SKM-1 (cell line): ENCODE measurements at regions not wholly inside any gene's neighbourhood (a gene's known extent, or its start where the extent isn't known, plus 50 kb on each side); places are given as distances from the start of the nearest gene placed in this dataset.
"Not testable (repeated sequence)": the region's sequence is repeated elsewhere in the genome, so short reads cannot be mapped to it uniquely, and the experiment has no call there.

Experiments used
- DNase-seq: peaks from one replicate; lab custom pipeline; 2025; ENCODE audit not compliant: unreplicated experiment; lab: John Stamatoyannopoulos, UW

- DNase-seq: no peak
These were observed 289.7 kb upstream of the DNAJC19 start for GRCh38 chr3:181279239-181279565.

- no peak for DNase-seq
These were observed 289.1 kb upstream of the DNAJC19 start for GRCh38 chr3:181278468-181279238.

GRCh38 chr3:181276358-181276896 is 286.9 kb upstream of the DNAJC19 start:
- no peak for DNase-seq

- no peak for DNase-seq
These were observed 284.5 kb upstream of the DNAJC19 start for GRCh38 chr3:181274025-181274424.

GRCh38 chr3:181267312-181267711 is 277.8 kb upstream of the DNAJC19 start:
- DNase-seq: no peak

- DNase-seq: no peak
These were observed 276.3 kb upstream of the DNAJC19 start for GRCh38 chr3:181265750-181266333.

GRCh38 chr3:181264486-181264885 is 274.9 kb upstream of the DNAJC19 start:
- no peak for DNase-seq

GRCh38 chr3:181253796-181254195 is 264.3 kb upstream of the DNAJC19 start:
- no peak for DNase-seq

GRCh38 chr3:181252631-181253030 is 263.1 kb upstream of the DNAJC19 start:
- DNase-seq: no peak

GRCh38 chr3:181250714-181251113 is 261.2 kb upstream of the DNAJC19 start:
- no peak for DNase-seq

GRCh38 chr3:181239441-181239840 is 249.9 kb upstream of the DNAJC19 start:
- no peak for DNase-seq

GRCh38 chr3:181230258-181230657 is 240.7 kb upstream of the DNAJC19 start:
- no peak for DNase-seq

GRCh38 chr3:181213347-181213746 is 223.8 kb upstream of the DNAJC19 start:
- no peak for DNase-seq

- DNase-seq: no peak
These were observed 222.7 kb upstream of the DNAJC19 start for GRCh38 chr3:181212271-181212670.

- no peak for DNase-seq
These were observed 220.7 kb upstream of the DNAJC19 start for GRCh38 chr3:181210275-181210674.

- DNase-seq: no peak
These were observed 200.0 kb upstream of the DNAJC19 start for GRCh38 chr3:181189556-181189955.

GRCh38 chr3:181183764-181184163 is 194.2 kb upstream of the DNAJC19 start:
- DNase-seq: no peak

- not testable (repeated sequence) for DNase-seq
These were observed 193.5 kb upstream of the DNAJC19 start for GRCh38 chr3:181183057-181183456.

GRCh38 chr3:181178991-181179390 is 189.5 kb upstream of the DNAJC19 start:
- no peak for DNase-seq

- peak; percentile 25 for DNase-seq
These were observed 187.1 kb upstream of the DNAJC19 start for GRCh38 chr3:181176601-181177000.

GRCh38 chr3:181174676-181175233 is 185.2 kb upstream of the DNAJC19 start:
- DNase-seq: no peak

- DNase-seq: no peak
These were observed 184.5 kb upstream of the DNAJC19 start for GRCh38 chr3:181174022-181174421.
